ENCODE measurements at regions not wholly inside any gene's neighbourhood (a gene's known extent, or its start where the extent isn't known, plus 50 kb on each side); places are given as distances from the start of the nearest gene placed in this dataset.

- no peak overlapping the region for H3K27ac ChIP-seq (ENCODE audit: low read depth, low read length)
- no peaks in the 10 kb centered on the region for H4K20me1 ChIP-seq (ENCODE audit: insufficient read depth, low read length)
- no peak overlapping the region for H3K4me3 ChIP-seq (ENCODE audit: insufficient read depth, low read length)
- no peaks in the 10 kb centered on the region for H3K9me3 ChIP-seq (ENCODE audit: low read depth, low read length)
- DNase-seq (ENCODE audit: insufficient read length, low spot score, missing footprints), result no peak
- H2AFZ ChIP-seq (ENCODE audit: low read length), result no peak overlapping the region
- no peak overlapping the region for H3K4me2 ChIP-seq (ENCODE audit: insufficient read depth, low read length)
- no peaks in the 10 kb centered on the region for H3K79me2 ChIP-seq (ENCODE audit: insufficient read depth, low read length)
- no peaks in the 10 kb centered on the region for H3K36me3 ChIP-seq (ENCODE audit: insufficient read depth, low read length)
- H3K4me1 ChIP-seq (ENCODE audit: insufficient read depth, low read length), result no peaks in the 10 kb centered on the region
- TF ChIP-seq CTCF (IDR thresholded peaks at IDR 0.05; ENCODE audit: extremely low read depth, low read depth, low read length), result no peak
- H3K27me3 ChIP-seq (ENCODE audit: insufficient read depth, low read length), result no peaks in the 10 kb centered on the region
Observed at GRCh38 chr16:74201576-74201975, 95.0 kb upstream of the PSMD7 start.

DNA sequence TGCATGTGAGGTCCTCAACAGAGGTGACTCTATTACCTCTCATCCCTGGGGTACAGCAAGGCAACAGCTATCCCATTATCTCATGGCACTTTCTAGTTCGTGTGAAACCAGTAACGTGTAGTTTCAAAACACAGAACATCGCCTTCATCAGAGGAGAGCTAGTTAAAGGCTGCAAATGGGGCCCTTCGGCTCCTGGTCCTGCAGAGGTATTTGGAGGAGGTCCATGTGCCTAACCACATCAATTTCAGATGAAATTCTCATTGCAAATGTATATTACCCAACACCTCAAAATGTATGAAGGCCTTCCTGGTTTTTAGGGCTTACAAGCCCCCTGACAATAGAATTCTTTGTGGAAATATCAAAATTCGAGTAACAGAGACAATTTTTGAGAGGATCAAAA lies 95.7 kb upstream of the PSMD7 start:
- Histone ChIP-seq H3K27me3 (ENCODE audit: insufficient read depth, low read length) (no peaks in the 10 kb centered on the region), H3K79me2 (ENCODE audit: insufficient read depth, low read length) (no peaks in the 10 kb centered on the region), H3K27ac (ENCODE audit: low read depth, low read length) (no peak overlapping the region), H4K20me1 (ENCODE audit: insufficient read depth, low read length) (no peaks in the 10 kb centered on the region), H2AFZ (ENCODE audit: low read length) (no peak overlapping the region), H3K9me3 (ENCODE audit: low read depth, low read length) (no peaks in the 10 kb centered on the region), H3K4me3 (ENCODE audit: insufficient read depth, low read length) (no peak overlapping the region), H3K36me3 (ENCODE audit: insufficient read depth, low read length) (no peaks in the 10 kb centered on the region), H3K4me1 (ENCODE audit: insufficient read depth, low read length) (no peaks in the 10 kb centered on the region), H3K4me2 (ENCODE audit: insufficient read depth, low read length) (no peak overlapping the region)
- DNase-seq (ENCODE audit: insufficient read length, low spot score, missing footprints), result no peak
- TF ChIP-seq CTCF (IDR thresholded peaks at IDR 0.05; ENCODE audit: extremely low read depth, low read depth, low read length), result no peak

- H3K27me3 ChIP-seq (ENCODE audit: insufficient read depth, low read length), result no peaks in the 10 kb centered on the region
Observed at GRCh38 chr16:74199842-74200124, 96.8 kb upstream of the PSMD7 start.

DNA sequence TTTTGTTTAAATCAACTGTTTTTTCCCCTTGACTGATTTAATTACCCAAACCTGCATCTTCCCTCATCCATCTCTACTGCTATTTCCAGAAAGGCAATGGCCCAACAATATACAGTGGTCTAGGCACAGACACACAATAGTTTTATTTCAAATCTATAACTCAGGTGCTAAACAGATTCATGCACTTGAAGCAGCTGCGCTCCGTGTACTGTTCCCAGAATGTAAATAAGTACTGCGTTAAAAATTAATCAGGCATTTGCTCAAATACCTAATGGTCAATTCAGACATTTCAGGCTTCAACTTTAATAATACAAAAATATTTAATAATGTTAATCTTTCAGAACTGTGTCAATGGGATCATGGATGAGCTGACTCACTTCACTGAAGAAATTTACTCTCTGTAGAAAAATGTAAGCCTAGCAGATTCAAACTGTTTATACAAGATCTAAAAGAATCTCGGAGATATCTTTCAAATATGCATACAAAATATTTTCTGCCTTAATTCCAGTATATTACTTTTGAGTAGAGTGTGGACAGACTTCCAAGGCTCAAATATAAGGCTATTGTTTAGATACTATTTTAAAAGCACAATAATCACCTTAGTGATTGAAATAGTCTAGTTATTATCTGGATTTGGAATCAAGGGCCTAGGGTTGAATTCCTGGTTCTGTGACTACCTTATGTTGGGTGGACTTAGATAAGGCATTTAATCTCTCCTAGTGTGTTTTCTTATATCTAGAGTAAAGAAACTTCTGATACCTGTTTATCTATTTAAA lies 97.4 kb upstream of the PSMD7 start:
- H3K27me3 ChIP-seq (ENCODE audit: insufficient read depth, low read length), result no peaks in the 10 kb centered on the region
- no peak overlapping the region for H2AFZ ChIP-seq (ENCODE audit: low read length)
- no peaks in the 10 kb centered on the region for H3K79me2 ChIP-seq (ENCODE audit: insufficient read depth, low read length)
- no peaks in the 10 kb centered on the region for H4K20me1 ChIP-seq (ENCODE audit: insufficient read depth, low read length)
- H3K36me3 ChIP-seq (ENCODE audit: insufficient read depth, low read length), result no peaks in the 10 kb centered on the region
- no peaks in the 10 kb centered on the region for H3K9me3 ChIP-seq (ENCODE audit: low read depth, low read length)
- no peak for TF ChIP-seq CTCF (IDR thresholded peaks at IDR 0.05; ENCODE audit: extremely low read depth, low read depth, low read length)
- no peak overlapping the region for H3K27ac ChIP-seq (ENCODE audit: low read depth, low read length)
- no peak overlapping the region for H3K4me2 ChIP-seq (ENCODE audit: insufficient read depth, low read length)
- H3K4me1 ChIP-seq (ENCODE audit: insufficient read depth, low read length), result no peaks in the 10 kb centered on the region
- DNase-seq (ENCODE audit: insufficient read length, low spot score, missing footprints), result no peak
- H3K4me3 ChIP-seq (ENCODE audit: insufficient read depth, low read length), result no peak overlapping the region

More at GRCh38 chr16:74199842-74200124, 96.8 kb upstream of the PSMD7 start:
- H3K27ac ChIP-seq (ENCODE audit: low read depth, low read length), result no peak overlapping the region
- H3K36me3 ChIP-seq (ENCODE audit: insufficient read depth, low read length), result no peaks in the 10 kb centered on the region
- no peaks in the 10 kb centered on the region for H3K79me2 ChIP-seq (ENCODE audit: insufficient read depth, low read length)
- no peaks in the 10 kb centered on the region for H3K4me1 ChIP-seq (ENCODE audit: insufficient read depth, low read length)
- DNase-seq (ENCODE audit: insufficient read length, low spot score, missing footprints), result no peak
- no peaks in the 10 kb centered on the region for H3K9me3 ChIP-seq (ENCODE audit: low read depth, low read length)
- TF ChIP-seq CTCF (IDR thresholded peaks at IDR 0.05; ENCODE audit: extremely low read depth, low read depth, low read length), result no peak
- no peak overlapping the region for H3K4me3 ChIP-seq (ENCODE audit: insufficient read depth, low read length)
- no peak overlapping the region for H2AFZ ChIP-seq (ENCODE audit: low read length)
- no peak overlapping the region for H3K4me2 ChIP-seq (ENCODE audit: insufficient read depth, low read length)
- H4K20me1 ChIP-seq (ENCODE audit: insufficient read depth, low read length), result no peaks in the 10 kb centered on the region
